Effector memory CD8-positive, alpha-beta T cell (primary cell): ENCODE measurements at regions not wholly inside any gene's neighbourhood (a gene's known extent, or its start where the extent isn't known, plus 50 kb on each side); places are given as distances from the start of the nearest gene placed in this dataset.
"Not testable (repeated sequence)": the region's sequence is repeated elsewhere in the genome, so short reads cannot be mapped to it uniquely, and the experiment has no call there.

Source experiments
- ATAC-seq: fragments of 150-1000 bp; cut with Tn5 transposase; replicated peaks from 2 replicates; pipeline ENCODE4 v1.10.0; 2021; ENCODE audit warnings: mild to moderate bottlenecking, moderate library complexity
- DNase-seq, 3 experiments: peaks; one replicate each; pipeline ENCODE4 v3.0.0; 2021
- H3K27ac Mint-ChIP-seq, 2 donors: one replicate each; pipeline ENCODE4 v1.8.0; 2022; ENCODE audit warnings: mild to moderate bottlenecking in 2 of 2, mixed read lengths in 2 of 2, moderate library complexity in 2 of 2
- H3K27me3 Mint-ChIP-seq, 2 donors: one replicate each; pipeline ENCODE4 v1.8.0; 2022; ENCODE audit warnings: mixed read lengths in 2 of 2
- H3K36me3 Mint-ChIP-seq: one replicate; pipeline ENCODE4 v1.8.0; 2022; ENCODE audit warnings: mild to moderate bottlenecking, moderate library complexity, mixed read lengths; ENCODE audit not compliant: insufficient read depth
- H3K4me1 Mint-ChIP-seq, 2 donors: one replicate each; pipeline ENCODE4 v1.8.0; 2022; ENCODE audit warnings: low read depth in 2 of 2, mixed read lengths in 2 of 2
- H3K4me3 Mint-ChIP-seq, 2 donors: one replicate each; pipeline ENCODE4 v1.8.0; 2022; ENCODE audit warnings: mild to moderate bottlenecking in 2 of 2, mixed read lengths in 2 of 2, moderate library complexity in 2 of 2
- H3K9me3 Mint-ChIP-seq, 2 donors: one replicate each; pipeline ENCODE4 v1.8.0; 2022; ENCODE audit warnings: mixed read lengths in 2 of 2

- no peaks in the 10 kb centered on the region for H3K27me3 Mint-ChIP-seq
- H3K27ac Mint-ChIP-seq, result no peak overlapping the region
- H3K9me3 Mint-ChIP-seq, result peaks cover 3 to 5% of the 10 kb centered on the region in 2 donors
- H3K4me1 Mint-ChIP-seq, result no peaks in the 10 kb centered on the region
- no peak for DNase-seq
- H3K4me3 Mint-ChIP-seq, result no peak overlapping the region
- H3K36me3 Mint-ChIP-seq, result no peaks in the 10 kb centered on the region
- ATAC-seq, result no peak
These were observed 200.9 kb upstream of the FSIP2 start for GRCh38 chr2:185537689-185538088.

GRCh38 chr2:185567196-185567595 is 171.4 kb upstream of the FSIP2 start:
- no peak overlapping the region for H3K4me3 Mint-ChIP-seq
- DNase-seq (no peak), ATAC-seq (no peak)
- H3K27ac Mint-ChIP-seq, result no peak overlapping the region
- H3K36me3 Mint-ChIP-seq, result no peaks in the 10 kb centered on the region
- H3K27me3 Mint-ChIP-seq, result no peaks in the 10 kb centered on the region
- no peaks in the 10 kb centered on the region for H3K4me1 Mint-ChIP-seq
- H3K9me3 Mint-ChIP-seq, result peaks cover 0 to 27% of the 10 kb centered on the region in 2 donors

- H3K27ac Mint-ChIP-seq, result no peak overlapping the region
- H3K27me3 Mint-ChIP-seq, result no peaks in the 10 kb centered on the region
- H3K9me3 Mint-ChIP-seq, result peaks cover 0 to 19% of the 10 kb centered on the region in 2 donors
- H3K36me3 Mint-ChIP-seq, result no peaks in the 10 kb centered on the region
- no peak overlapping the region for H3K4me3 Mint-ChIP-seq
- ATAC-seq, result no peak
- DNase-seq, result no peak
- H3K4me1 Mint-ChIP-seq, result no peaks in the 10 kb centered on the region
These were observed 170.7 kb upstream of the FSIP2 start for GRCh38 chr2:185567940-185568339.

GRCh38 chr2:185578322-185578721 is 160.3 kb upstream of the FSIP2 start:
- DNase-seq (no peak), ATAC-seq (no peak)
- no peaks in the 10 kb centered on the region for H3K27me3 Mint-ChIP-seq
- no peaks in the 10 kb centered on the region for H3K36me3 Mint-ChIP-seq
- no peaks in the 10 kb centered on the region for H3K4me1 Mint-ChIP-seq
- H3K4me3 Mint-ChIP-seq, result no peak overlapping the region
- H3K9me3 Mint-ChIP-seq, result peaks cover 0 to 3% of the 10 kb centered on the region in 2 donors
- H3K27ac Mint-ChIP-seq, result no peak overlapping the region

- H3K27ac Mint-ChIP-seq, result no peak overlapping the region
- no peak overlapping the region for H3K4me3 Mint-ChIP-seq
- H3K27me3 Mint-ChIP-seq, result no peaks in the 10 kb centered on the region
- H3K4me1 Mint-ChIP-seq, result no peaks in the 10 kb centered on the region
- ATAC-seq (no peak), DNase-seq (no peak)
- H3K36me3 Mint-ChIP-seq, result no peaks in the 10 kb centered on the region
- peaks cover 9 to 12% of the 10 kb centered on the region in 2 donors for H3K9me3 Mint-ChIP-seq
These were observed 155.4 kb upstream of the FSIP2 start for GRCh38 chr2:185583058-185583816.

- DNase-seq, ATAC-seq, H3K27me3 Mint-ChIP-seq, H3K27ac Mint-ChIP-seq, H3K36me3 Mint-ChIP-seq, H3K4me3 Mint-ChIP-seq, H3K4me1 Mint-ChIP-seq: not testable (repeated sequence)
- H3K9me3 Mint-ChIP-seq, result peaks cover 11 to 20% of the 10 kb centered on the region in 2 donors
These were observed 153.4 kb upstream of the FSIP2 start for GRCh38 chr2:185585165-185585564.

GRCh38 chr2:185591276-185591675 is 147.3 kb upstream of the FSIP2 start:
- not testable (repeated sequence) for H3K27ac Mint-ChIP-seq, H3K36me3 Mint-ChIP-seq, ATAC-seq, DNase-seq, H3K4me1 Mint-ChIP-seq, H3K4me3 Mint-ChIP-seq, H3K27me3 Mint-ChIP-seq
- H3K9me3 Mint-ChIP-seq, result peaks cover 4 to 18% of the 10 kb centered on the region in 2 donors

- DNase-seq (no peak), ATAC-seq (no peak)
- H3K4me3 Mint-ChIP-seq, result no peak overlapping the region
- no peak overlapping the region for H3K27ac Mint-ChIP-seq
- no peaks in the 10 kb centered on the region for H3K27me3 Mint-ChIP-seq
- H3K36me3 Mint-ChIP-seq, result no peaks in the 10 kb centered on the region
- no peaks in the 10 kb centered on the region for H3K4me1 Mint-ChIP-seq
- H3K9me3 Mint-ChIP-seq, result peaks cover 5 to 7% of the 10 kb centered on the region in 2 donors
These were observed 130.7 kb upstream of the FSIP2 start for GRCh38 chr2:185607945-185608344.

- DNase-seq, result no peak
- H3K27me3 Mint-ChIP-seq, result no peaks in the 10 kb centered on the region
These were observed 129.8 kb upstream of the FSIP2 start for GRCh38 chr2:185608799-185609198.

GRCh38 chr2:185610301-185610700 is 128.3 kb upstream of the FSIP2 start:
- Mint-ChIP-seq H3K4me3 (no peak overlapping the region), H3K36me3 (no peaks in the 10 kb centered on the region), H3K27me3 (no peaks in the 10 kb centered on the region), H3K27ac (no peak overlapping the region), H3K4me1 (no peaks in the 10 kb centered on the region), H3K9me3 (peaks cover 3 to 7% of the 10 kb centered on the region in 2 donors)
- ATAC-seq (no peak), DNase-seq (no peak)

More at GRCh38 chr2:185608799-185609198, 129.8 kb upstream of the FSIP2 start:
- H3K36me3 Mint-ChIP-seq, result no peaks in the 10 kb centered on the region
- no peak overlapping the region for H3K4me3 Mint-ChIP-seq
- no peak overlapping the region for H3K27ac Mint-ChIP-seq
- peaks cover 5 to 7% of the 10 kb centered on the region in 2 donors for H3K9me3 Mint-ChIP-seq
- H3K4me1 Mint-ChIP-seq, result no peaks in the 10 kb centered on the region
- no peak for ATAC-seq

GRCh38 chr2:185618625-185619024 is 120.0 kb upstream of the FSIP2 start:
- Mint-ChIP-seq H3K36me3 (peaks cover 4% of the 10 kb centered on the region), H3K4me3 (no peak overlapping the region), H3K9me3 (peaks cover 8 to 21% of the 10 kb centered on the region in 2 donors), H3K27me3 (no peaks in the 10 kb centered on the region), H3K4me1 (no peaks in the 10 kb centered on the region), H3K27ac (no peak overlapping the region)
- no peak for ATAC-seq
- DNase-seq, result no peak

- no peaks in the 10 kb centered on the region for H3K36me3 Mint-ChIP-seq
- no peak overlapping the region for H3K4me3 Mint-ChIP-seq
- peaks cover 0 to 2% of the 10 kb centered on the region in 2 donors for H3K9me3 Mint-ChIP-seq
- DNase-seq (no peak), ATAC-seq (no peak)
- H3K27me3 Mint-ChIP-seq, result no peaks in the 10 kb centered on the region
- H3K4me1 Mint-ChIP-seq, result no peaks in the 10 kb centered on the region
- H3K27ac Mint-ChIP-seq, result no peak overlapping the region
These were observed 113.0 kb upstream of the FSIP2 start for GRCh38 chr2:185625604-185626003.

GRCh38 chr2:185628985-185629384 is 109.6 kb upstream of the FSIP2 start:
- DNase-seq, result no peak
- Mint-ChIP-seq H3K9me3 (peaks cover 0 to 4% of the 10 kb centered on the region in 2 donors), H3K27ac (no peak overlapping the region), H3K36me3 (no peaks in the 10 kb centered on the region), H3K27me3 (no peaks in the 10 kb centered on the region), H3K4me3 (no peak overlapping the region), H3K4me1 (no peaks in the 10 kb centered on the region)
- no peak for ATAC-seq

GRCh38 chr2:185633621-185634020 is 105.0 kb upstream of the FSIP2 start:
- no peak for DNase-seq
- Mint-ChIP-seq H3K36me3 (no peaks in the 10 kb centered on the region), H3K9me3 (peaks cover 4% of the 10 kb centered on the region in 2 donors), H3K27me3 (no peaks in the 10 kb centered on the region), H3K4me3 (no peak overlapping the region), H3K27ac (no peak overlapping the region), H3K4me1 (no peaks in the 10 kb centered on the region)
- ATAC-seq, result no peak
